ENCODE measurements at regions not wholly inside any gene's neighbourhood (a gene's known extent, or its start where the extent isn't known, plus 50 kb on each side); places are given as distances from the start of the nearest gene placed in this dataset.

- no peak for TF ChIP-seq CTCF (IDR thresholded peaks at IDR 0.05)
- Mint-ChIP-seq H3K4me3 (no peak overlapping the region), H3K27ac (no peak overlapping the region)
These were observed 516.8 kb downstream of the GALR1 start for GRCh38 chr18:77766421-77766820.

GRCh38 chr18:77772177-77772576, 522.5 kb downstream of the GALR1 start:
- H3K27ac ChIP-seq (ENCODE audit: low read depth in 1 of 2, low read length in 2 of 2), result no peak overlapping the region
- no peak for DNase-seq
- no peaks in the 10 kb centered on the region for H4K20me1 ChIP-seq (ENCODE audit: insufficient read depth, low read length)
- peaks cover 0 to 3% (median 0%) of the 10 kb centered on the region in 7 donors for H3K9me3 Mint-ChIP-seq
- H3K27me3 ChIP-seq (ENCODE audit: control insufficient read depth in 2 of 2, insufficient read depth in 2 of 2, low read length in 2 of 2), result no peaks in the 10 kb centered on the region
- intact Hi-C loops (cut with micrococcal nuclease), result no loop called here
- no peaks in the 10 kb centered on the region for H3K4me1 ChIP-seq (ENCODE audit: control insufficient read depth in 1 of 2, insufficient read depth in 2 of 2, low read length in 2 of 2)
- H3K4me3 Mint-ChIP-seq, result no peak overlapping the region
- H3K4me2 ChIP-seq (replicated peaks; ENCODE audit: extremely low read depth, low read length, poor library complexity, severe bottlenecking), result no peak overlapping the region
- H3K36me3 Mint-ChIP-seq, result no peaks in the 10 kb centered on the region
- no peaks in the 10 kb centered on the region for H3K36me3 ChIP-seq (replicated peaks in 1 of 2; ENCODE audit: control insufficient read depth in 1 of 2, insufficient read depth in 2 of 2, low read length in 2 of 2)
- H2AFZ ChIP-seq (ENCODE audit: insufficient read depth, low read depth, low read length, poor library complexity, severe bottlenecking), result no peak overlapping the region
- WGBS (ENCODE audit: insufficient coverage), result 89% methylated on average over 4 of the region's 5 CpGs
- no peaks in the 10 kb centered on the region for H3K9me3 ChIP-seq (replicated peaks in 1 of 2; ENCODE audit: control insufficient read depth in 1 of 2, insufficient read depth in 1 of 2, low read length in 2 of 2)
- TF ChIP-seq CTCF (IDR thresholded peaks at IDR 0.05), result no peak
- H3K27ac Mint-ChIP-seq, result no peak overlapping the region
- no peaks in the 10 kb centered on the region for H3K79me2 ChIP-seq (ENCODE audit: insufficient read depth, low read length)
- H3K9ac ChIP-seq (ENCODE audit: insufficient read depth, low read length, poor library complexity, severe bottlenecking), result no peak overlapping the region
- H3K4me1 Mint-ChIP-seq, result no peaks in the 10 kb centered on the region
- no peak overlapping the region for H3K4me3 ChIP-seq (replicated peaks in 1 of 3; ENCODE audit: low read depth in 2 of 3, low read length in 3 of 3)
- H3K27me3 Mint-ChIP-seq (ENCODE audit: low read depth in 3 of 3), result peaks cover 0 to 2% (median 0%) of the 10 kb centered on the region in 3 donors

More at GRCh38 chr18:77766421-77766820, 516.8 kb downstream of the GALR1 start:
- Histone ChIP-seq H3K4me1 (ENCODE audit: control insufficient read depth in 1 of 2, insufficient read depth in 2 of 2, low read length in 2 of 2) (no peaks in the 10 kb centered on the region), H3K79me2 (ENCODE audit: insufficient read depth, low read length) (no peaks in the 10 kb centered on the region), H2AFZ (ENCODE audit: insufficient read depth, low read depth, low read length, poor library complexity, severe bottlenecking) (no peak overlapping the region), H3K9me3 (replicated peaks in 1 of 2; ENCODE audit: control insufficient read depth in 1 of 2, insufficient read depth in 1 of 2, low read length in 2 of 2) (no peaks in the 10 kb centered on the region), H3K4me3 (replicated peaks in 1 of 3; ENCODE audit: low read depth in 2 of 3, low read length in 3 of 3) (no peak overlapping the region), H3K27ac (ENCODE audit: low read depth in 1 of 2, low read length in 2 of 2) (no peak overlapping the region), H4K20me1 (ENCODE audit: insufficient read depth, low read length) (no peaks in the 10 kb centered on the region), H3K27me3 (ENCODE audit: control insufficient read depth in 2 of 2, insufficient read depth in 2 of 2, low read length in 2 of 2) (peaks cover 0 to 4% of the 10 kb centered on the region in 2 donors), H3K4me2 (replicated peaks; ENCODE audit: extremely low read depth, low read length, poor library complexity, severe bottlenecking) (no peak overlapping the region), H3K36me3 (replicated peaks in 1 of 2; ENCODE audit: control insufficient read depth in 1 of 2, insufficient read depth in 2 of 2, low read length in 2 of 2) (no peaks in the 10 kb centered on the region), H3K9ac (ENCODE audit: insufficient read depth, low read length, poor library complexity, severe bottlenecking) (no peak overlapping the region)
- peaks cover 1 to 9% (median 3%) of the 10 kb centered on the region in 3 donors for H3K27me3 Mint-ChIP-seq (ENCODE audit: low read depth in 3 of 3)
- H3K9me3 Mint-ChIP-seq, result peaks cover 0 to 3% (median 0%) of the 10 kb centered on the region in 7 donors
- 95% methylated on average over 9 of the region's 9 CpGs for WGBS (ENCODE audit: insufficient coverage)
- H3K4me1 Mint-ChIP-seq, result peaks cover 4% of the 10 kb centered on the region
- intact Hi-C loops (cut with micrococcal nuclease), result no loop called here
- no peak for DNase-seq
- H3K36me3 Mint-ChIP-seq, result no peaks in the 10 kb centered on the region
